ENCODE measurements at regions not wholly inside any gene's neighbourhood (a gene's known extent, or its start where the extent isn't known, plus 50 kb on each side); places are given as distances from the start of the nearest gene placed in this dataset.

DNA sequence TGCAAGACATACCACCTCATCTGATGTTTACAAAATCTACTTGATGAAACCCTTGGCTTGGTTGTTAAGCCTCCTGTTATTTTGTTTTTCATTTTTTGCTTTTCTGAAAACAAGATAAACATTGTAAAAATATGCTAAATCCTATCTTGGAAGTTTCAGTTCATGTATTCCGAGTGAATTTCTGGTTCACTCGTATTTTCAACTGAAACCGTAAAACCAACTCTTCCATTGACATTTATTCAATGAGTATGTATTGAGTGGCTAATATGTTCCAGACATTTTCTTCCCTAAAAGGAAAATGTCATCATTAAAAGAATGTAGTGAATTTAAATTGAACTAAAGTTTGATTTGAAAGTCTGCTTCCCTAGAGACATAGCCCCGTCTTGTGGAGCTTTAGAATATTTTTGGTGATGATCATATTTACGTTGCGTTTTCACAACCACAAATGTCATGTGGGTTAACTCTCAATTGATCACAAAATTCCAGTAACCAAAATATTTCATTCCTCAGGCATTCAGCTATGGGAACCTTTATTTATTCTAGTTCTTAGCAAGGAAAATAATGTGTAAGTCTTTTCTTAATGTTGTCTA, 204.2 kb downstream of the MBD2 start:
- DNase-seq: no peak

DNA sequence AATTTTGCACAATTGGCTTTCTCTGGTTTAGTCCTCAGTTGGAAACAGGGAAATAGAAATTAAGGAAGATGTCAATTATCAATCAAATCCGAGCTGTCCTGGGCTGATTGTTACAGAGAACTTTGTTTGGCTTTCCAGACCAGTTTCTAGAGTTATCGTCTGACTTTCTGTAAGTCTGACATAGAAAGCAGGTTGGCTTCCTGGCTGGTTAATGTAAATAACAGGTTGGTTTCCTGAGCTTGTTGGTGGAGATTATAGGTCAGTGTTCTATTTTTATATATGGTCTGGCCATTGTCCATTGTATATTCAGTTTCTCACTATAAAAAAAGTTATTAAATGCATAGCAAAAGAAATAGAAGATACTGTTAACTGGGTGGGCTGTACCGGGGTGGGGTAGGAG, 204.8 kb downstream of the MBD2 start:
- DNase-seq: no peak

DNA sequence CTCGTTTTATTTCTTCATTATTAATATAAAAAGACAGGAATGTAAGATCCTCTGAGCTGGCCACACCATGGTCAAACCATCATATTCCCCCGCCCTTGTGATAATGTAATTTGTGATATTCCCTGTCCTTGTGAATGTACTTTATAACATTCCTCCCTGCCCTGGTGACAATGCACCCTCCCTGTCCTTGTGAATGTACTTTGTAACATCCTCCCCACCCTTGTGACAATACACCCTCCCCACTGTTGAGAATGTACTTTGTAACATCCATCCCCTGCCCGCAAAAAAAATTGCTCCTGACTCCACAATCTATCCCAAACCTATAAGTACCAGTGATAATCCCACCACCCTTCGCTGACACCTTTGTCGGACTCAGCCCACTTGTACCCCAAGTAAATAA, 211.0 kb downstream of the MBD2 start:
- DNase-seq: no peak

DNA sequence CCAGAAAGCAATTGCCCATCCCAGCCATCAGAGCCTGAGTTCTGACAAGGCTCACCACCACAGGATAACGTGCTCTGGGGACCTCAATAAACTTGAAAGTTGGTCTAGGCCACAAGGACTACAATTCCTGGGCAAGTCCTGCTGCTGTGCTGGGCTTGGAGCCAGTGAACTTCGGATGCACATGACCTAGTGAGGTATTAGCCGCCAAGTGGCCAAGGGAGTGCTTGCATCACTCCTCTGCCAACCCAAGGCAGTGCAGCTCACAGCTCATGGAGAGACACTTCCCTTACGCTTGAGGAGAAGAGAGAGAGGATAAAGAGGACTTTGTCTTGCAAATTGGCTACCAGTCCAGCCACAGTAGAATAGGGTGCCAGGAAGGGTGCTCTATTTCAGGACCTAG, 219.6 kb downstream of the MBD2 start:
- DNase-seq: no peak

DNA sequence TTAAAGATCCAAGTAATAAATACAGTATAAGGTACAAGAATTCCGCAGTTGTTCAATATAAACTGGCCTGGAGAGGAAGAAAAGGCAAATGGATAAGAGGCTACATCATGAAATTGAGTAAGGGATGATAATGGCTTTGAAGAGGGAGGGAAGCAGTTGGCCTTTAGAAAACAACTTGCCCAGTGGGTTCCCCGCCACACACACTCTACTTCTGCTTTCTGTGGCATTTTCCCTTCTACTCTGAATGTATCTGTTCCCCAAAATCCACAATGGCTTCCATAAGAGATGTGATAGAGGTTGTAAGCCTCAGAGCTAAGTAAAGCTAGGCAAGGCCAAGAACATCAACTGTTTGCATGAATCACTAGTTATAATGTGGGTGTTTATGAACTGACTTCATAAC, 221.3 kb downstream of the MBD2 start:
- no peak for DNase-seq

DNA sequence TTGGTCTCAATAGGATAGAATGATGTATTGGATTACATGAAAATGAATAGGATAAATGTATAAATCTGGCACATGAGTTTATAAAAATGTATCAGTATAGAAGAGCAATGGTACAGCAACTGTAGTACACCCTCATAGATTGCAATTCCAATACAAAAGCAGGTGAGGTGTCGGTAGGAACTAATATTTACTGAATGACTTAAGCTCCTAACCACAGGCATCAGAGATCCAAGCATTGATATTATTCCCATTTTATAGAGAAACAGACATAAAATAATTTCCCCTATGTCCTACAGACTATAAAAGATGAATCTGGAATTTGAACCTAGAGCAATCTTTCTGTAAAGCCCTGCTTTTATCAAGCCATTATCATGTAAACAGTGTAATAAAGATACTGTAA, 227.4 kb downstream of the MBD2 start:
- DNase-seq: no peak

DNA sequence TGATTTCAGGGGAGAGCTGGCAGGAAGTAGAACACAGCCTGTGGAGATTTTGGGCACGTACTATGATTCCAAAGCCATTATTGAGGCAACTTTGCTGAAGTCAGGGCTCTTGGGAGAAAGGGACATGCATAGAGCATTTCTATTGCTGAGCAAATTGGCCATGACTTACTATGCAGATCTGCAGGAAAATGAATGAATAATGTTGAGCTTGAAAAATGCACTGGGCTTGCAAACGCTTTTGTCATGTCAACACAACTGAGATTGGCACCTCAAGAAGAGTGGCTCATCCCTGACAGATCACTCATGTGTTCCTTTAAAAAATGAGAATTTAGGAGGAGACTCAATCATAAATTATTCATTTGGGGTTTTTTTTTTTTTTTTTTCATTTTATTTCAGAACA, 230.5 kb downstream of the MBD2 start:
- DNase-seq: no peak

DNA sequence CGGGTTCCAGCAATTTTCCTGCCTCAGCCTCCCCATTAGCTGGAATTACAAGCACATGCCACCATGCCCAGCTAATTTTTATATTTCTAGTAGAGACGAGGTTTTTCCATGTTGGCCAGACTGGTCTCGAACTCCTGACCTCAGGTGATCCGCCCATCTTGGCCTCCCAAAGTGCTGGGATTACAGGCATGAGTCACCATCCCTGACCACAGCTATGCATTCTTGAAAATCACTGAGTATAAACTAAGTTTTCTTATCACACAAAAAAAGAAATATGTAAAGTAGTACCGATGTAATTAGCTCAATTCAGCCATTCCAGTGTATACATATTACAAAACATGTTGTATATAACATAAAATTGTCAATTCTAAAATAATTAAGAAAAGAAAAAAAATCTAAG, 232.7 kb downstream of the MBD2 start:
- DNase-seq: peak; percentile 9

DNA sequence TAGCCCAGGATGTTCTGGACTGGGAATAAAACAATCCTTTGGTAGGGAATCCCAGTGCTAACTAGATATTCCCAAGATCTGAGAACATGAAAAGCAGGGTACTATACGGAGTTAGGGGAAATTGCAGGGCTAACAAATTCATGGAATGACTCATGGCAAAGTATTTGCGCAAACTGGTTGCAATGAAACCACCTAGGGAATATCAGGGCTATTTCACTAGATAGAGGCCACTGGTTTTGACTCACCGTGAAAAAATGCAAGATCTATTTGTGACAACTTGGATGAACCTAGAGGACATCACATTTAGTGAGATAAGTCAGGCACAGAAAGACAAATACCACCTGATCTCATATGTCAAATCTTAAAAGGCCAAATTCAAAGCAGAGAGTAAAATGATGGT, 233.3 kb downstream of the MBD2 start:
- DNase-seq: peak; percentile 20

DNA sequence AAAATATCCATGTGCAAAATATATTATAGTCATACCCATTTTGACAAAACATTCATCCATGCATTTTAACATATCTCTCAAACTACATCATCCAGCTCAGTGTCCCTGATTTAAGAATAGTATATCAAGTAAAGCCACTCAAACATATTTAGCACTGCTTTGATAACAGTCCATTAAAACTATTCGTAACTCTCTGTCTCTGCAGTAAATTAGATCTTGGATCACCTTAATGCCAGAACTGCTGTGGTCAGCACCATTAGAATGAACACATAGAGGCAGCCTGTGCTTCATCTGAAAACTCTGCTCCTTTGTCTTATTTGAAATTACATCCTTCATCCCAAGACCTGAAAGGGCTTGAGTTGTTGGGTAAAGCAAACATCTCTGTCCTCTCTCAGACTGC, 234.0 kb downstream of the MBD2 start:
- DNase-seq: no peak

DNA sequence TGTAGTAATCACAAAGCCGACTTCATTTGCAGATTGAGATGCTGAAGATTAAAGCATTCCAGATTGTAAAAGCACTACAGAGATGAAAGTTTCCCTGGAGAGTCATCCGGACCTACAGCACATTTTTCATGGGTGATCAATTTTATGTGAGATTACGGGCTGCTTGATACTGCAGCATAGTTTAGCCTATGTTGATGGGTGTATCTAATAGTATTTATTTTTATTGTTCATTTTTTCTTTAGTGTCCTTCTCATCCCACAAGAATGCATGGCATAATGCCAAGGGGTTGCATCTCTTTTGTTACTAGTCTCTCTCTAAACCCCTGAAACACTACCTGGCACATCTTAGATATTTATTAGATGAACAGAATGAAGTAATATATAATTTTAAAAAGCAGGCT, 240.4 kb downstream of the MBD2 start:
- DNase-seq: peak; percentile 57

DNA sequence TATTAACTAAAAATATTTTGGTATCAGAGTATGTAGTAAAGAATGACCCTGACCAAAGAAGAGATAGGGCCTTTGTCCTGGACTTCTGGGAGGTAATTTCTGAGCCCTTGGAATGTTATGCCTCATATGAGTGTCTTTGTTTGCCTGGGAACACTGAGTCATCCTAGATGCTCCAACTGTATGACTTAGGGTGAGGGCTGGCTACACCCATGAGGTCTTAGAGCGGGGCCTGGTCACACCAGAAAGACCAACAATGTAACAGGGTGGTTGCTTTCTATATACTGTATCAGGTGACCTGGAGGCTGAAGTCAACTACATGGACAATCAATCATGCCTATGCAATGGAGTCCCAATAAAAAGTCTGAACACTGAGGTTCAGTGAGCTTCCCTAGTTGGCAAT, 253.1 kb downstream of the MBD2 start:
- peak; percentile 47 for DNase-seq

DNA sequence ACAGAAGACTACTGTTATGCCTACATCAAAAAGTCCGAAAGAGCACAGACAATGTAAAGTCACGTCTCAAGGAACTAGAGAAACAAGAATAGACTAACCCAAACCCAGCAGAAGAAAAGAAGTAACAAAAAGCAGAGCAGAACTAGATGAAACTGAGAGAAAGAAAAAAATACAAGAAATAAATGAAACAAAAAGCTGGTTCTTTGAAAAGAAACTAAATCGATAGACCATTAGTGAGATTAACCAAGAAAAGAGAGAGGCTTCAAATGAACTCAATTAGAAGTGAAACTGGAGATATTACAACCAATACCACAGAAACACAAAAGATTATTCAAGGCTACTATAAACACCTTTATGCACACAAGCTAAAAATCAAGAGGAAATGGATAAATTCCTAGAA, 271.8 kb downstream of the MBD2 start:
- DNase-seq: no peak

DNA sequence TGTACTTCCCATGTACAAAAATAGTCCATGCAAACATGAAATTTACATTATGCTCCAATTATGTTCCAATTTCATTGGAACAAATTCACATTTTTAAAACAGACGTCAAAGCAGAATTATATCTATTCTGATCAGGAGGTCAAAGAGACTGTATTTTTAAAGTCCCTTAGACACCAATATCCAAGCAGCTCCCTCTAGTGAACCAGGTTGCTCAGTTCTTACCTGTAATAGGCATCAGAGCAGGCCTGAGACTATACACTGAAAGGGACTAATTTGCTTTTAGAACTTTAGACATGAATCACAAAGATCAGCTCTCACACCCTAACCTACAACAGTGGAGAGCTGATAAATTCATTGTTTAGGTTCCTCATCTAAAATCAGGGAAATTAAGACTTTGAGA, 273.9 kb downstream of the MBD2 start:
- DNase-seq: no peak

DNA sequence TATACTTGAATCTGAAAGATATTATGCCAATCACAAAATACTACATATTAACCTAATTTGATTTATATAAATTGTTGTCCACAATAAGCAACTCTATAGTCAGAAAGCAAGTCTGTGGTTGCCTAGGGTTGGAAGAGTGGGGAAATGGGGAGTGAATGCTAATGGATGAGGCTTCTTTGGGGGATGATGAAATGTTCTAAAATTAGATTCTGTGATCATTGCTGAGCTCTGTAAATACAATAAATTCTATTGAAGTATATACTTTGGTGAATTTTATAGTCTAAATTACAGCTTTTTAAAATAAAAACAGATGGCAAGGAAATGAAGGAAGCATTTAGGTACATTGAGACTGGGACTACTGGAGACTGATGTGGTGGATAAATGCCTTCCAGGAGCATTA, 275.5 kb downstream of the MBD2 start:
- no peak for DNase-seq

DNA sequence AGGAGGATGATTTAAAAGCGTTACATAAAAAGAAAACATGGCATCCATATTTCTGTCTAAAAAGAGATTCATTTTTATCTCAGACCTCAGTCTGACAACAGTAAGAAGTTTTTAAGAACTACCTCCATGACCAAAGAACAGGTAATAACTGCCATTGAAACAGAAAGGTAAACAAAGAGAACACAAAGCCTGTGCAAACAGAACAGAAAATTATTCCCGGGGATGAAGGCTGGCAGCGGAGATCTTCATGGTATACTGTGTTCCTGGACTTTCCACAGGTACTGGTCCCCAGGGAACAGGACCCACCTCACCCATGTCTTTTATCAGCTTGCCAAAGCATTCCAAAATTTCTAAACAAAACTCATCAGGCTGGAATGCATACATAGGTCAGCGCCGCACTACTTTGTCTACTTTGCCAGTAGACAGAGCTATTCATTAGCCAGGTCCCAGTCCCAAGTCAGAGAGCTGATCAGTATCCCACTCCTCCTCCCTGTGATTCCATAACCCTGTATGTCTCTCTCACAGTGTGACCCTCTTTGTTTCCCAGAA, 277.3 kb downstream of the MBD2 start:
- peak; percentile 80 for DNase-seq

DNA sequence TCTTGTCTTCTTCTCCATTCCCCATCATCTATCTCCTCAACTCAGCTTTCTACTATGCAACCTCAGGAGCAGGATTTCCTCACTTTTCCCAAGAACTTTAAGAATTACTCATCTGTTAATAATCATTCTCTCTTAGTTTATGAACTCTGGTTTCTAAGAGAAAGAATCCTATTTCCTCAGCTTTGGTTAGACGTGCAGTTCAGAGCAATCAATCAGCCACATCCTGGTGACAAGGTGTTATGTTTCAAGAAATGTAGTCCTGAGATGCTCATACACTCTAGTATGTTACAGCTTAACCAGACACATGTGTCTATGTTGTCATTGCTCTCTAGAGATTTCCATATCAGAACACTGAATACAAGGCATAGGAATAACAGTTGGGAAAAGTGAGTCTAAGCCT, 277.9 kb downstream of the MBD2 start:
- peak; percentile 68 for DNase-seq

DNA sequence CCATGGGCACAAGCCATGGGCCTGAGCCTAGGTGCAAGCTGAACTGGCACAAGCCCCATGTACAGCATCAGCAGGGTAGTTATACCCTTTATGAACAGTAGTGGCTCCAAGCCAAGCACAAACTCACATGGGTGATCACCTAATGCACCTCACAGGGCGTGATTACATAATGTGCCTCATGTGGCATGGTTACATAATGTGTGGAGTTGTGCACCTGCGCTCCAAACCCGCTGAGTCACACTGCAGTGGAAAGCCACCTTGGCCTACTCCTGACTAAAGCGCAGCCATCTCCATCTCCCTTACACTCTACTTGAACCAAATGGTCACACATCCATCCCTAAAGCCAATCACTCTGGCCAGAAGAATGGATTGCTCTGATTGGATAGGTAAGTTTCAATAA, 279.7 kb downstream of the MBD2 start:
- DNase-seq: no peak

DNA sequence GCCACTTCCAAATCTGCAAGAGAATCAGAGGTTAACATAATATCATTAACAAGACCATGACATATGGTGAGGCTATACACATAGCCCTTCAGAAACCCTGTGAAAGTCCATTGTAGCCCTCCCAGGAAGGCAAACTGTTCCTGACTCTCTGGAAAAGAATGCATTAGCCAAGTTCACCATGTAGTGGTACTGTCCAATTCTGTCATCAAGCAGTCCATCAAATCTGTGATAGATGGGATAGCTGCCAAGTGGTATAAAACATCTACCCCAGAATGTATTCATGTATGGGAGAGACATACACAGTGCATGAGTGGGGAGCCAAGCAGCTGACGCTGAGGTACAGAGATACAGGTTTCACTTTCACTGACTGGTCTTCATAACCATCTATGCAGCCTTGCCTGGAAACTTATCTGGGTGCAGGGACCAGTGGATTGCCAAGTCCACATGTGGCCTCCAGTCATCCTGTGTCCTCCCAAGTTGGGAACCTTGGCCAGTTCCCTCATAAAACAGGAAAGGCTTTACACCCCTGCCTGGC, 281.1 kb downstream of the MBD2 start:
- DNase-seq: no peak

DNA sequence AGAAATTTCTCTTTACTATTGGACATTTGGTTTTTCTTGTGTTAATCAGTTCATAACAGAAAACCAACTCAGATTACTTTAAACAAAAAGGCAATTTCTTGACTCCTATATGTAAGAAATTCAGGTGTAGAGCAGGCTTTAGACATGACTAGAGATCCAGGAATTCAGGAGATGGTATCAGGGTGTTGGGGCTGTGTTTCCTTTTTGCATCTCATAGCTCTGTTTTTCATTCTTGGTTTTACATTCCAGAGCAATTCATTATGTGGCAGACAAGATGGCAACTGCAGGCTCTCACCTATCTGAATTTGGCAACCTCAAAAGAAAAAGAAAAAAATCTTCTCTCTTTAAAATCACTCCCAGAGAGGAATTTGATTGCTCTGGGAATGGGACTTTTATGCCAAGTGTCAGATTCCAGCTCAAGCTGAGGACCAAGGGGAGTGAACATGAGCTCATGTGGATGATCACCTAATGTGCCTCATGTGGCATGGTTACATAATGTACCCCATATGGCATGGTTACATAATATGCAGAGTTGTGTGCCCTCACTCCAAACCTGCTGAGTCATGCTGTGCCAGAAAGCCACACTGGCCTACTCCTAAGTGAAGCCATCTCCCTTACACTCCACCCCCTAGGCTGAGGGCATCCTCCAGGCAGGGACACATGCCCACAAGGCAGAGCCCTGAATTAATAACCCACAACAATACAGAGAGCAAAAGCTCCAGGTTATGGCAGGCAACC, 282.7 kb downstream of the MBD2 start:
- no peak for DNase-seq

DNA sequence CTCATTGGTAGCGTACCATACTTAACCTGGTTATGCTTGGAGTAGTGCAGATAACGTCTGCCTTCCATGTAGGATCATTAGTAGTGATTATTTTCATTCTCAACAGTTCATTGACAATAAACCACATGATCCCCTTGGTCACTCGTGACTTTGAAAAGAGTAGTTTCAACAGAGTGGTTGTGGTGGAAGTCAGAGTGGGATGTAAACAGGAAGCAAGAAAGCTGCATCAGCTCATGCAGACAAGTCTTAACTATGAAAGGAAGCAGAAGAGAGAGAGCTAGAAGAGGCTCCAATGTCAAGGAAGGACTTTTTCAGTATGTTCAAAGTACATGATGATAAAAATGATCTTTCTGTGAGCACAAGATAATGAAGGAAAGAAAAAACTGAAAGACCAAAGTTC, 287.4 kb downstream of the MBD2 start:
- DNase-seq: no peak

DNA sequence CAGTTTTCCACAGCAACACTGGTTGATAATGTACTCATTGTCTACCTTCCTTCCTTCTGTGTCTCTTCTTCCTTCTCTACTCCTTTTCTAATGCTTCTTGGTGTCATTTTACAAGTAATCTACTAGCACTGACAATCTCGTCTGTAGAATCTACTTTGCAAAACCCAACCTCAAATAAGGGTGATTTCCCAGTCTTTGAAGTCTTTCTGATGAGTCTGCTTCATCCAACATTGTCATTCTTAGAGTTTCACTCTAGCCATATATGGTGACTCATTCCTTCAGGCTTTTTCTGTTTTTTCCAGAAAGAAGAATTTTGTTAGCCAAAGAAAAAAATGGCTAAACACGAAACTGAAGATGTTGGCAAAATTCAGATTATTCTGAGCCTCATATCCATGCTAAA, 288.7 kb downstream of the MBD2 start:
- no peak for DNase-seq

DNA sequence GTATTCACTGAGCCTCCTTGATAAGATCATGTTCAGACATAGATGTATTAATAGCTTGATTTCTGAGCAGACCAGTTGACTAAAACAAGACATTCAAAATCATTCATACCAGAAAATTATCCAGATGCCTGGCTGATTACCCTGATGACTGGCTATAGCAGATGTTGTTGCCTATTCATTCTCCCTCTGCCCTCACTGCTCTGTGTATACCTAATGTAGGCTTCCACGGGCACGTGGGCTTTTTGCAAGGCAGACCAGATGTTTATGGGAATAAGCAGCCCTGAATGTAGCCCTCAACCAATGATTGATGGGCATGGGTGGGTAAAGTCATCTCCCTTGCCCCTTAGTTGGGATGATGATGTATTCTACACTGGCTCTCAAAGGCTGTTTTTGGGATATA, 289.1 kb downstream of the MBD2 start:
- no peak for DNase-seq

DNA sequence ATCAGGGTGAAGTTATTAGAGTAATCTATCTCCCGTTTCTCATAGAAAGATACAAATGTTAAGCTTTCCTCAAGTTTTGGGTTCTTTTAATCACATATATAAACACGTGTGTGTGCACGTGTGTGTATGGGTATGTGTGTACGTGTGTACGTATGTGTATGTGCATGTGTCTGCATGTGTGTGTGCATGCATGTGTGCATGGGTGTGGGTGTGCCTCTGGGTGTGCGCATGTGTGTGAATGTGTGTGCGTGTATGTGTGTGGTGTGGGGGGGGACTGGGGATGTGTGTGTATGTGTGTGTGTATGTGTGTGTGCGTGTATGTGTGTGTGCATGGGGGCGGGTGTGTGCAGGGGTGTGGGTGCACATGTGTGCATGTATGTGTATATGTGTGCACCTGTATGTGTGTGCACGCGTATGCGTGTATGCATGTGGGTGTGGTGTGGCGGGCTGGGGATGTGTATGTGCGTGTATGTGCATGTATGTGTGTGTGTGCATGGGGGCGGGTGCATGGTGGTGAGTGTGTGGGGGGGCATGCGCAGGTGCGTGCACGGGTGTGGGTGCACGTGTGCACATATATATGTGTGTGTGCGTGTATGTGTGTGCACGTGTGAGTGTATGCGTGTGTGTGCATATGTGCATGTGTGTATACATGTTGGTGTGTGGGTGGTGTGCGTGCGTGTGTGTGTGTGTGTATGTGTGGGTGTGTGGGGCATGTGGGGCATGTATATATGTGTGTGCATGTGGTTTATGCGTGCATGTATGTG, 304.0 kb downstream of the MBD2 start:
- no peak for DNase-seq

Measured in kidney glomerular epithelial cell (primary cell).